ENCODE measurements at regions not wholly inside any gene's neighbourhood (a gene's known extent, or its start where the extent isn't known, plus 50 kb on each side); places are given as distances from the start of the nearest gene placed in this dataset.

- Histone ChIP-seq H3K4me3 (ENCODE audit: low read length) (no peak overlapping the region), H3K9me2 (ENCODE audit: insufficient read depth, low read length) (no peaks in the 10 kb centered on the region), H3K9me3 (ENCODE audit: low read length) (no peaks in the 10 kb centered on the region), H3K4me2 (ENCODE audit: low read length) (no peak overlapping the region), H3F3A (ENCODE audit: insufficient read depth, low read length, poor library complexity, severe bottlenecking) (no peaks in the 10 kb centered on the region), H3K27me3 (ENCODE audit: insufficient read depth, low read depth, low read length) (no peaks in the 10 kb centered on the region), H2AFZ (ENCODE audit: low read depth, low read length) (no peak overlapping the region), H3K9ac (ENCODE audit: low read length) (no peak overlapping the region), H4K20me1 (ENCODE audit: insufficient read depth) (no peaks in the 10 kb centered on the region), H3K36me3 (ENCODE audit: insufficient read depth, low read length) (no peaks in the 10 kb centered on the region), H3K27ac (ENCODE audit: low read length) (no peak overlapping the region), H3K79me2 (replicated peaks; ENCODE audit: insufficient read depth, low read length) (no peaks in the 10 kb centered on the region)
- TF ChIP-seq MXI1 (conservative IDR thresholded peaks at IDR 0.05; ENCODE audit: poor library complexity, severe bottlenecking) = no peak
- no peak for TF ChIP-seq SMC3 (conservative IDR thresholded peaks at IDR 0.05; ENCODE audit: poor library complexity)
- TF ChIP-seq EZH2 (IDR thresholded peaks at IDR 0.05; ENCODE audit: borderline replicate concordance, insufficient read depth, low read length, poor library complexity, severe bottlenecking) = no peak
- TF ChIP-seq POLR2AphosphoS5 (IDR thresholded peaks at IDR 0.05) = no peak
- no peak for TF ChIP-seq EP300 (conservative IDR thresholded peaks at IDR 0.05; ENCODE audit: poor library complexity, severe bottlenecking)
- no peak for TF ChIP-seq TAF1 (IDR thresholded peaks at IDR 0.05; ENCODE audit: low read depth)
- no peak for TF ChIP-seq REST (IDR thresholded peaks at IDR 0.05; ENCODE audit: borderline replicate concordance)
- no peak for TF ChIP-seq RAD21 (conservative IDR thresholded peaks at IDR 0.05)
- TF ChIP-seq CTCF (IDR thresholded peaks at IDR 0.05; ENCODE audit: poor library complexity, severe bottlenecking) = no peak
These were observed 181.7 kb upstream of the ARID2 start for GRCh38 chr12:45547822-45548221.

GRCh38 chr12:45548426-45548825, 181.1 kb upstream of the ARID2 start:
- H3K9me2 ChIP-seq (ENCODE audit: insufficient read depth, low read length) = no peaks in the 10 kb centered on the region
- no peaks in the 10 kb centered on the region for H3K9me3 ChIP-seq (ENCODE audit: low read length)
- no peaks in the 10 kb centered on the region for H3F3A ChIP-seq (ENCODE audit: insufficient read depth, low read length, poor library complexity, severe bottlenecking)
- no peak overlapping the region for H3K27ac ChIP-seq (ENCODE audit: low read length)
- H4K20me1 ChIP-seq (ENCODE audit: insufficient read depth) = no peaks in the 10 kb centered on the region
- TF ChIP-seq RAD21 (conservative IDR thresholded peaks at IDR 0.05) (no peak), CTCF (IDR thresholded peaks at IDR 0.05; ENCODE audit: poor library complexity, severe bottlenecking) (no peak), TAF1 (IDR thresholded peaks at IDR 0.05; ENCODE audit: low read depth) (no peak), REST (IDR thresholded peaks at IDR 0.05; ENCODE audit: borderline replicate concordance) (no peak), EP300 (conservative IDR thresholded peaks at IDR 0.05; ENCODE audit: poor library complexity, severe bottlenecking) (no peak), MXI1 (conservative IDR thresholded peaks at IDR 0.05; ENCODE audit: poor library complexity, severe bottlenecking) (no peak), POLR2AphosphoS5 (IDR thresholded peaks at IDR 0.05) (no peak), SMC3 (conservative IDR thresholded peaks at IDR 0.05; ENCODE audit: poor library complexity) (no peak)
- no peak overlapping the region for H2AFZ ChIP-seq (ENCODE audit: low read depth, low read length)
- no peaks in the 10 kb centered on the region for H3K36me3 ChIP-seq (ENCODE audit: insufficient read depth, low read length)
- no peak overlapping the region for H3K4me2 ChIP-seq (ENCODE audit: low read length)
- no peak overlapping the region for H3K9ac ChIP-seq (ENCODE audit: low read length)
- no peak overlapping the region for H3K4me3 ChIP-seq (ENCODE audit: low read length)
- no peaks in the 10 kb centered on the region for H3K27me3 ChIP-seq (ENCODE audit: insufficient read depth, low read depth, low read length)
- H3K79me2 ChIP-seq (replicated peaks; ENCODE audit: insufficient read depth, low read length) = no peaks in the 10 kb centered on the region

Data from neural cell (in vitro differentiated cells).